ENCODE measurements at regions not wholly inside any gene's neighbourhood (a gene's known extent, or its start where the extent isn't known, plus 50 kb on each side); places are given as distances from the start of the nearest gene placed in this dataset.

- no peaks in the 10 kb centered on the region for H3K36me3 ChIP-seq (ENCODE audit: insufficient read depth, low read depth, low read length)
- H3K9me3 ChIP-seq (ENCODE audit: insufficient read depth, low read depth, low read length), result no peaks in the 10 kb centered on the region
- no peak overlapping the region for H3K4me3 ChIP-seq (ENCODE audit: low read length)
- H3K9ac ChIP-seq (ENCODE audit: low read depth, low read length), result no peak overlapping the region
- H3K27me3 ChIP-seq (ENCODE audit: insufficient read depth, low read length), result no peaks in the 10 kb centered on the region
- H3K4me1 ChIP-seq (ENCODE audit: insufficient read depth, low read length), result no peaks in the 10 kb centered on the region; the same call in 1 of the 2 replicates
- no peak overlapping the region for H3K27ac ChIP-seq (ENCODE audit: low read length)
Observed at GRCh38 chr4:180637616-180638015, 1605.6 kb upstream of the TENM3 start.

- H3K36me3 ChIP-seq (ENCODE audit: insufficient read depth, low read depth, low read length), result no peaks in the 10 kb centered on the region
- H3K27ac ChIP-seq (ENCODE audit: low read length), result no peak overlapping the region
- no peaks in the 10 kb centered on the region for H3K9me3 ChIP-seq (ENCODE audit: insufficient read depth, low read depth, low read length)
- H3K4me3 ChIP-seq (ENCODE audit: low read length), result no peak overlapping the region
- no peaks in the 10 kb centered on the region; the same call in 1 of the 2 replicates for H3K4me1 ChIP-seq (ENCODE audit: insufficient read depth, low read length)
- H3K9ac ChIP-seq (ENCODE audit: low read depth, low read length), result no peak overlapping the region
- no peaks in the 10 kb centered on the region for H3K27me3 ChIP-seq (ENCODE audit: insufficient read depth, low read length)
Observed at GRCh38 chr4:180640193-180640592, 1603.0 kb upstream of the TENM3 start.

- Histone ChIP-seq H3K36me3 (ENCODE audit: insufficient read depth, low read depth, low read length) (no peaks in the 10 kb centered on the region), H3K9me3 (ENCODE audit: insufficient read depth, low read depth, low read length) (no peaks in the 10 kb centered on the region), H3K4me3 (ENCODE audit: low read length) (no peak overlapping the region), H3K27ac (ENCODE audit: low read length) (no peak overlapping the region), H3K4me1 (ENCODE audit: insufficient read depth, low read length) (no peaks in the 10 kb centered on the region), H3K27me3 (ENCODE audit: insufficient read depth, low read length) (no peaks in the 10 kb centered on the region), H3K9ac (ENCODE audit: low read depth, low read length) (no peak overlapping the region)
Observed at GRCh38 chr4:180641495-180641894, 1601.7 kb upstream of the TENM3 start.

- Histone ChIP-seq H3K9me3 (ENCODE audit: insufficient read depth, low read depth, low read length) (no peaks in the 10 kb centered on the region), H3K27me3 (ENCODE audit: insufficient read depth, low read length) (no peaks in the 10 kb centered on the region), H3K9ac (ENCODE audit: low read depth, low read length) (no peak overlapping the region), H3K4me3 (ENCODE audit: low read length) (no peak overlapping the region), H3K36me3 (ENCODE audit: insufficient read depth, low read depth, low read length) (no peaks in the 10 kb centered on the region), H3K4me1 (ENCODE audit: insufficient read depth, low read length) (no peaks in the 10 kb centered on the region), H3K27ac (ENCODE audit: low read length) (no peak overlapping the region)
Observed at GRCh38 chr4:180642732-180643131, 1600.5 kb upstream of the TENM3 start.

DNA sequence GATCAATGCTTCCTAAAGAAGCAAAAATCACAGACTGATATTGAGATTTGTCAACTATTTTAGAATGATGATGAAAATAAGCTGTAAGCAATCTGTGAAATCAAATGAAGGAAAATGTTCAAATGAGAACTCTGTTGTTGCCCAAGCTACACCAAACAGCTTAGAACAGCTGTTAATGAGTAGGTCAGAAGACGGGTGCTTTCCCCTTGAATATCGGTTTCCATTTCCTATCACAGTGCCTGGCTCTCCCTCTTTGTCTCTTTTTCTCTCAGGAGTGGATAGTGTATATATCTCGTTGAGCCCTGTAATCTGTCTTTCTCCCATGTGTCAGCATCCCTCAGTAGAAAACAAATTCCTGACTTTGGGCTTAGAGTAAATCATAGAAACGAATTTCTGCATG lies 1592.9 kb upstream of the TENM3 start:
- no peaks in the 10 kb centered on the region for H3K4me1 ChIP-seq (ENCODE audit: insufficient read depth, low read length)

DNA sequence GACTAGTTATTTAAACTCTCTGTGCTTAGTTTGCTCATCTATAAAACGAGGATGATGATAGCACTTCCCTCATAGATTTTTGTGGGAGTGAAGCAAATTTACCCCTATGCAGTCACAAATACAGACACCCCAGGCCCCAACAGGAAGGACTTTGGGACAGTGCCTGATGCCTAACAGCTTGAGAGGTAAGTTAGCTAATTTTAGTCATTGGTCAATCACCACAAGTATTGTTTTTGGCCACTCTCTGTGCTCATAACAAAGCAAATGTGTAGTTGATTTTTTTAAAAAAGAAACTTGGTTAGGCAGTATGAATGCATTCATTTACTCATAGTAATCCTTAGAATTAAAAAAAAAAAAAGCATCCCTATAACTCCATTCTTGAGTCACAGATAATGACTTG lies 1590.7 kb upstream of the TENM3 start:
- Histone ChIP-seq H3K9ac (ENCODE audit: low read depth, low read length) (no peak overlapping the region), H3K27ac (ENCODE audit: low read length) (no peak overlapping the region), H3K4me3 (ENCODE audit: low read length) (no peak overlapping the region), H3K4me1 (ENCODE audit: insufficient read depth, low read length) (no peaks in the 10 kb centered on the region), H3K36me3 (ENCODE audit: insufficient read depth, low read depth, low read length) (no peaks in the 10 kb centered on the region), H3K27me3 (ENCODE audit: insufficient read depth, low read length) (no peaks in the 10 kb centered on the region), H3K9me3 (ENCODE audit: insufficient read depth, low read depth, low read length) (no peaks in the 10 kb centered on the region)

More for the DNA sequence above, 1592.9 kb upstream of the TENM3 start:
- Histone ChIP-seq H3K36me3 (ENCODE audit: insufficient read depth, low read depth, low read length) (no peaks in the 10 kb centered on the region), H3K27me3 (ENCODE audit: insufficient read depth, low read length) (no peaks in the 10 kb centered on the region), H3K27ac (ENCODE audit: low read length) (no peak overlapping the region), H3K4me3 (ENCODE audit: low read length) (no peak overlapping the region), H3K9me3 (ENCODE audit: insufficient read depth, low read depth, low read length) (no peaks in the 10 kb centered on the region), H3K9ac (ENCODE audit: low read depth, low read length) (no peak overlapping the region)

DNA sequence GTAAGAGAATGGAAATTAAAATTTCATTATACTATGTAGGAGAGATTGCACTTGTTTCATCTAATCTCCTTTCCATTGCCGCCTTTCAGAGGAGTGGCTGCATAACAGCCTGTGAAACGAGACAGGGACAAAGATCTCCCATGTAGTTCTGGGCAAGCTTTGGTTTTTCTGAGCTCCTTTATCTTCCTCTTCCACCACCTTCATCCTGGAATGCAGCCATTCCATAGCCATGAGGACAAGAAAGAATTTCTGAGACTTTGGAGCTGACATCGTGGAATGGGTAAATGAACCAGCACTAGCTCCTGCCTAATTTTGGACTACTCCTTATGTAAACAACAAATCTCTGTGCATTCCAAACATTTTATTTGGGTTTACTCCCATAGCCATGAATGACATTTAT lies 1587.3 kb upstream of the TENM3 start:
- H3K27ac ChIP-seq (ENCODE audit: low read length), result no peak overlapping the region
- H3K9ac ChIP-seq (ENCODE audit: low read depth, low read length), result no peak overlapping the region
- H3K4me1 ChIP-seq (ENCODE audit: insufficient read depth, low read length), result no peaks in the 10 kb centered on the region
- H3K36me3 ChIP-seq (ENCODE audit: insufficient read depth, low read depth, low read length), result no peaks in the 10 kb centered on the region
- no peak overlapping the region for H3K4me3 ChIP-seq (ENCODE audit: low read length)
- no peaks in the 10 kb centered on the region for H3K27me3 ChIP-seq (ENCODE audit: insufficient read depth, low read length)
- no peaks in the 10 kb centered on the region for H3K9me3 ChIP-seq (ENCODE audit: insufficient read depth, low read depth, low read length)

- H3K27me3 ChIP-seq (ENCODE audit: insufficient read depth, low read length), result no peaks in the 10 kb centered on the region
Observed at GRCh38 chr4:180657881-180658280, 1585.3 kb upstream of the TENM3 start.

GRCh38 chr4:180664766-180665368 lies 1578.3 kb upstream of the TENM3 start:
- Histone ChIP-seq H3K27ac (ENCODE audit: low read length) (no peak overlapping the region), H3K4me3 (ENCODE audit: low read length) (no peak overlapping the region), H3K9ac (ENCODE audit: low read depth, low read length) (no peak overlapping the region; the same call in 1 of the 2 replicates), H3K27me3 (ENCODE audit: insufficient read depth, low read length) (no peaks in the 10 kb centered on the region), H3K4me1 (ENCODE audit: insufficient read depth, low read length) (peaks cover 5% of the 10 kb centered on the region; the same call in 1 of the 2 replicates), H3K36me3 (ENCODE audit: insufficient read depth, low read depth, low read length) (no peaks in the 10 kb centered on the region), H3K9me3 (ENCODE audit: insufficient read depth, low read depth, low read length) (no peaks in the 10 kb centered on the region)

More at GRCh38 chr4:180657881-180658280, 1585.3 kb upstream of the TENM3 start:
- no peak overlapping the region for H3K4me3 ChIP-seq (ENCODE audit: low read length)
- H3K9me3 ChIP-seq (ENCODE audit: insufficient read depth, low read depth, low read length), result no peaks in the 10 kb centered on the region
- no peaks in the 10 kb centered on the region for H3K4me1 ChIP-seq (ENCODE audit: insufficient read depth, low read length)
- no peak overlapping the region for H3K27ac ChIP-seq (ENCODE audit: low read length)
- H3K36me3 ChIP-seq (ENCODE audit: insufficient read depth, low read depth, low read length), result no peaks in the 10 kb centered on the region
- no peak overlapping the region for H3K9ac ChIP-seq (ENCODE audit: low read depth, low read length)

DNA sequence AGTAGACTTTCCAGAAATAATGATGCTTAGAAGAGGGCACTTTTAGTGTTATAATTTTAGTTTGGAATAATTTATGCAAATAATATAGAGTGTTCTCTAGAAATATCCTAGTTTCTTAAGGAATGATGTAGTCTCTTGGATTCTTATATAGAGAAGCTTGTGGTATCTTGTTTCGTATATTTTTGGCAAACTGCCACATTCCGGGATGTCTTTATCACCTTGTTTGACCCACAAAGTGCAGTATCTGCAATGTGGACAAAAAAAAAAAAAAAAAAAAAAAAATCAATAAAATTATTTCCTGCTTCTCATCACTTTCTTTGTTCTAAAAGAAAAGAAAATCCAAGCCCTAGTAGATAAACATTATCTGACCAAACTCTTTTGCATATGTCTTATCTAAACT lies 1577.7 kb upstream of the TENM3 start:
- Histone ChIP-seq H3K9ac (ENCODE audit: low read depth, low read length) (no peak overlapping the region), H3K36me3 (ENCODE audit: insufficient read depth, low read depth, low read length) (no peaks in the 10 kb centered on the region), H3K4me1 (ENCODE audit: insufficient read depth, low read length) (peaks cover 5% of the 10 kb centered on the region; the same call in 1 of the 2 replicates), H3K27ac (ENCODE audit: low read length) (no peak overlapping the region), H3K9me3 (ENCODE audit: insufficient read depth, low read depth, low read length) (no peaks in the 10 kb centered on the region), H3K4me3 (ENCODE audit: low read length) (no peak overlapping the region), H3K27me3 (ENCODE audit: insufficient read depth, low read length) (no peaks in the 10 kb centered on the region)

DNA sequence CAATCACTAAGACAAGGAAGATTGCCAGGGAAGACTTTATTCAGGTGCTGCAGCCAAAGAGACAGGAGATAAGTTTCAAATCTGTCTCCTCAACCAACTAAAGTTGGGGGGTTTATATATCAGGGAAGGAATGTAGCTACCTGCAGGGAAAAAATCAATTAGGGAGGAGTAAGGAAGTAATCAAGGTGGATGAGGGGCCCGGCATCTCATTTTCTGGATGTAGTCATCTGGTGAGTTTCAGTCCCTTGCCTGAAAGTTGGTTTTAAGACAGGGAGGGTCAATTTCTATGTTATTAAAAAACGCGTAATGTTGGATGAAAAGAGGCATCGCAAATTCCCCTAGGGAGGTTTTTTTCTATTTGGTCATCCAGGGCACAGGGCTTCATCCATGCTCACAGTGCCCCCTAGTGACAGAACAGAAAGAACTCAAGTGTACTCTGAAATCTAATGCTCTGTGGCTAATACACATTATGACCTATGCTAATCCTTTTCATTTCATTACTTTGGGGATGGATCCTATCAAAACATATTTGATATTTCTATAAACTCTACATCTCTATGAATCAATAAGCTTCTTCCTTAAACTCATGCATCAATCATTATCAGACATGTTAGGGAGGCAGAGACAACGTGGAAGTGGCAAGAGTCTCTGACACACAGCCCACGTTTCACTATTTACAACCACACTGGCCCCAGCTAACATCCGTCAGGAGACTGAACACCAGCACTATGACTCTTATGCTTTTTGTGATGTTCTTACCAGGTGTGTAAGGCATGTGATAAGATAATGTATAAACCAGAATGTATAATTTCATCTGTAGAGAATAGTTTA lies 1577.0 kb upstream of the TENM3 start:
- H3K4me3 ChIP-seq (ENCODE audit: low read length), result peak overlapping the region; percentile 39; the same call in 1 of the 2 replicates
- no peaks in the 10 kb centered on the region for H3K27me3 ChIP-seq (ENCODE audit: insufficient read depth, low read length)
- no peak overlapping the region for H3K27ac ChIP-seq (ENCODE audit: low read length)
- H3K36me3 ChIP-seq (ENCODE audit: insufficient read depth, low read depth, low read length), result no peaks in the 10 kb centered on the region
- H3K9me3 ChIP-seq (ENCODE audit: insufficient read depth, low read depth, low read length), result no peaks in the 10 kb centered on the region
- peaks cover 5% of the 10 kb centered on the region; the same call in 1 of the 2 replicates for H3K4me1 ChIP-seq (ENCODE audit: insufficient read depth, low read length)
- peak overlapping the region; percentile 23; the same call in 1 of the 2 replicates for H3K9ac ChIP-seq (ENCODE audit: low read depth, low read length)

DNA sequence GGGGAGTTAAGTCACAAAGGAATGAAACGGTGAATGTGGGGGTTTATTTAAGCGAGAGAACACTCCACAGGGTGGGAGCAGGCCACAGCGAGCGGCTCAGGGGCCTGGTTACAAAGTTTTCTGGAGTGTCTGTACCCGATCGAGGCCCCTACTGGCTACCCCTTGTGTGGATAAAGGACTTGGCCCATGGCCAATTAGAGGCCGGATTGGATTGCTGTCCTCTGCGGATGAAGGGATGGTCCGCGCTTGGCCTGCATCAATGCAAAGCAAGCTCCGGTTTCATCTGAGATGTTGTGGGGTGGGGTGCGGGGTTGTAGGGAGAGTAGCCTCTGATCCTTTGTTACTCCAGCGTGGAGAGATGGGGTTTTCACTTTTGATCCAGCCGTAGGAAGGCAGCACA lies 1574.5 kb upstream of the TENM3 start:
- peaks cover 5% of the 10 kb centered on the region; the same call in 1 of the 2 replicates for H3K4me1 ChIP-seq (ENCODE audit: insufficient read depth, low read length)
- H3K9me3 ChIP-seq (ENCODE audit: insufficient read depth, low read depth, low read length), result no peaks in the 10 kb centered on the region

More for the DNA sequence above, 1574.5 kb upstream of the TENM3 start:
- no peak overlapping the region for H3K4me3 ChIP-seq (ENCODE audit: low read length)
- no peaks in the 10 kb centered on the region for H3K36me3 ChIP-seq (ENCODE audit: insufficient read depth, low read depth, low read length)
- no peak overlapping the region for H3K9ac ChIP-seq (ENCODE audit: low read depth, low read length)
- no peak overlapping the region for H3K27ac ChIP-seq (ENCODE audit: low read length)
- H3K27me3 ChIP-seq (ENCODE audit: insufficient read depth, low read length), result no peaks in the 10 kb centered on the region

Data from iPS-20b (cell line).